Renal cortex interstitium (tissue), 11 donors: ENCODE measurements at regions not wholly inside any gene's neighbourhood (a gene's known extent, or its start where the extent isn't known, plus 50 kb on each side); places are given as distances from the start of the nearest gene placed in this dataset.

ENCODE experiments used
- DNase-seq, 11 donors: peaks; one replicate each; pipeline ENCODE4 v3.0.0-alpha.2; 2013; ENCODE audit warnings: low read depth in 9 of 11, low spot score in 4 of 11; ENCODE audit errors: extremely low read depth in 1 of 11

DNA sequence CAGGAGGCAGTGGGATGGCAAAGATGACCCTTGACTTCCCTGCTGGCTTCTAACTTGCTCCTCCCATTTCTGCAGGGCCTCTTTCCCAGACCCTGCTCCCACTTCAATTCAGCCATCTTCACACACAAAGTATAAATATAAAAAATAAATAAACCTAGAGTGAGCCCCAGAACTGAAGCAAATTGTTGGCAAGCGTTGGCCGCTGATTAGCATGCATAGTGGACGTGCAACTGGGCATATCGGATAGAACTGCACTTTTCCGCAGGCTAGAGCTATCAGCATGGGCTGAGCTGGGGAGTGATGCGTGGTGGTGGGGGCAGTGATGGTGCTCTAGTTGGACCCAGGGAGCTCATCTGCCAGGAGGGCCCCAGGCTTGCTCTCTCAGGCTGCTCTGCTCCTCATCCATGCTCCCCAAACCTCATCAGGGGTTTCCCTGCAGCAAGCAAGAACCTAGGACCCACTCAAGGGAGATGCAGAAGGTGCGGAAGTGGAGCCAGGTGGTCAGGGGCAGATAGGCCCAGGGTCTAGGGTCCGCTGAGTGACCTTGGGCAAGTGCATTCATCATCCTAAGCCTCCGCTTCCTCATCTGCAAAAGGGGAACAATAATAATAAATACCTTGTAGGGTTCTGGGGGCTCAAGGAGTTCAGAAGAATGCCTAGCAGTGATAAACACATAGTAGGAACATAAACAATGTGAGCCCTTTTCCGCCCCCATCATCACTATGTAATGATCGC lies 146.8 kb upstream of the PJA1 start:
- no peak for DNase-seq

DNA sequence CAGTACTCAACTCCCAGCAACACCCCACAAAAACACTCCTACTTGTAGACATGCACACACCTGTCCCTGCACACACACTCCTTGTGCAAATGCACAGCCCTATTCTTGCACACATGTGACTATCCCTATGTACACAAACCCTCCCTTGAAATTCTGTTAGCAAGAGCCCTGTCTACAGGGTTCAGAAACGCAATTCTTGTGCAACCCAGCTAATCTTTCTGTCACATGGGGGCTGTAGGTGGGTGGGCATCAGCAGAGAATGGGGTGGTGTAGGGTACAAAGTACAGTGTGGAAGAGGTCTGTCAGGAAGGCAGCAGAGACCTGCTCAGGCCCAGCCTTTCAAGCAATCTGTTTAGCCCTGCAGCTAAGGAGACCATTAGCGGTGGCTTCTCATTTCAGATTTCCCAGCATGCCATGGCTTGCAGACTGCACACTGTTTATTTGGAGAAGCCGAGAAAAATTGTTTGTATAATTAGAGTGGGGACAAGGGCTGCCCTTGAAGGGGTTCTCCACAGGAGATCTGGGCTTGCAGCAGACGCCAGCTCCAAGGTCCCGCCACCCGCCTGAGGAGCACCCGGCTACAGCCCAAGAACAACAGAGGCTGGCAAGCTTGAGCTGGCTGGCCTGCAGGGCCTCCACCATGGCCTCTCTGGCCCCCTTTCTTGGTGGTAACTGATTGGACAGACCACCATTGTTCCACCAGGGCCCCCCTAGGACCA lies 144.0 kb upstream of the PJA1 start:
- no peak for DNase-seq

DNA sequence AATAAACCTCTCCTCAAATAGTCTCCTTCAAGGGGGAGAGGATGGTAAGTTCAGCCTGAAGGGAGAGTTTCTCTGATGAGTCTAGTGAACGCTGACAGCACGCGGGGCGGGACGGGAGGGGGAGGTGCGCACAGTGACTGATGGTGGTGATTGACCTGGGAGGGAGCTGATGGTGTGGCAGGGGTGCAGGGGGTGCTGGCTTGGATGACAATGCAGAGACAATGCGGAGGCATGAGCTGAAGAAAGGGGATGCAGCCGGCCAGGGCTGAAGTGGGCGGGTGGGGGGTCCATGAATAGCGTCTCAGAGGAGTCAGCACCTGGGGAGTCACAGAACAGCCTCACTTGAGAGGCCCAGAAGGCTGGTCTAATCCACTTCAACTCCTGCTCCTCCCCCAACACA lies 142.5 kb upstream of the PJA1 start:
- no peak for DNase-seq

DNA sequence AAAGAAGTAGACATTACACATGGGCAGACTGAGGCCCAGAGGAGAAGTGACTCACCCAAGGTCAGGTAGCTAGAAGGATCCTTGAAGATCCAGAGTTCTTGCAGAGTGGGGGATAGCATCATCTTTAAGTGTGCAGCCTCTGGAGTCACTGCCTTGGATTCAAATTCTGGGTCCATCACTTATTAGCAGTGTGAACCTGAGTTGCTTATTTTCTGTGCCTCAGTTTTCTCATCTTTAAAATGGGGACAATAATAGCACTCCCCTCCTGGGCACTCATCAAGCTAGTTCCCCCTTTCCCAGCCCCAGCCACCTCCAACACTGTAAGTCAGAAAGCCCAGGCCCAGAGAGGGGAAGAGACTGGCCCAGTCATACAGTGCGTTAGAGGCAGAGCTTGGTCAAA lies 141.8 kb upstream of the PJA1 start:
- no peak for DNase-seq

DNA sequence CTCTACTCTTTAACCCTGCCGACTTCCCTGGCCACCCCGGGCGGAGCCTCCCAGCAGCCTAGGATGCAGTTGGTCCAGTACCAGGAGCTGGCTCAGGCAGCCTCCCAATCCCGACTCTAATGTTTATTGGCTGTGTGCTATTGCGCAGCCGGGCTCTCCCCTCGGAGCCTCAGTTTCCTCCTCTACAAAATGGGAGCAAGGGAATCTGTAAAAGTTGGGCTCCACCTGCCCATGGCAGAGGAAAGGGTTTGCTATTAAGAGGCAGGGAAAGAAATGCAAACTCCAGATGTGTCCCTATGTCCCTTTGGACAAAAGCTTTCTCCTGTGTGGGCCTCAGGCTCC lies 140.8 kb upstream of the PJA1 start:
- DNase-seq, result no peak

DNA sequence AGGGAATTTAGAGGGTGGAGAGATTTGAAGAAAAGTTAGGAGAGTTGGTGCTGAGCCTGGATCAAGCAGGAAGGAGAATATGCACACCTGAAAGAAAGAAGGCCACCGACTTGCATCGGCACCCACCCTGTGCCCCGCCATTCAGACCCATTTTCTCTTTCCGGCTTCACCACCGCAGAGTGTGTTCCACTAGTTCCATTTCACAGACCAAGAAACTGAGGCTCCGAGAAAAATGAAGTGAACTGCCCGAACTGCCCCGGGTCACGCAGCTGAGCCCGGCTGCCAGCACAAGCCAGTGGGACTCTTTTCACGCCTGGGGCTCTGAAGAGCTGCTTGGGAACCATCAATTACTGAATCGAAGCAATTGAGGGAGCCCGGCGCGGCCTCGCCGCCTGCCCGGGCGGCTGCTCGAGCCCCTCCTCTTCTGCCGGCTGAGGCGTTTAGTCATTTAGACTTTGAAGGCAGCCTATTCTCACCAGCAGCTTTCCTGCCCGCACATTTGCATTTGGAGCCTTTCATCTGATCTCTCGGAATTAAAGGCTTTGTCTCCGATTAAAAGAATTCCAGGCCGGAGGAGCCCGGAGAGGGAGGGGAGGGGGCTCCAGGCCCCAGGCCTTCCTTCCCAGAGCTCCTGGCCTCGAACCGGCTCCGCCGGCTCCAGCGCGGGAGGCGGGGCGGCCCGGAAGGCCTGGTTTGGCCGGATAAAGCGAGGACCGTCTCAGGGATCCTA lies 140.2 kb upstream of the PJA1 start:
- no peak for DNase-seq

DNA sequence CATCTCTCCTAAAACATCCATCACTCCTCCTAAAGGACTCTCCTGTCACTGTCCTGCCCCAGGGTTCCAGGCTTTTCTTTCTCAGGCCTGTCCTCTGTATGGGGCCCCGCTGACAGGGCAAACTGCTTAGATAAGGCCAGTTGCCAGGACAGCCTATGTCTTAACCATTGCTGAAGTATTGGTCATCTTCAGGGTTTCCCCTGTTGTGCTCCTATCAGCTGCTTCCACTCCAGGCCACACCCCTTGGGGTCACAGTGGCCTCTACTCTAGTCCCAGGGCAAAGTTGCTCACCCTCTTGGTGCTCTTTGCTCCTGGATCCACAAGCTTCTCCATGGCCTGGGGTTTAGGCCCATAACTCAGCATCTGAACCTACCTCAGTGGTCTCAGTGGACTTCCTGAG lies 138.0 kb upstream of the PJA1 start:
- DNase-seq, result no peak

DNA sequence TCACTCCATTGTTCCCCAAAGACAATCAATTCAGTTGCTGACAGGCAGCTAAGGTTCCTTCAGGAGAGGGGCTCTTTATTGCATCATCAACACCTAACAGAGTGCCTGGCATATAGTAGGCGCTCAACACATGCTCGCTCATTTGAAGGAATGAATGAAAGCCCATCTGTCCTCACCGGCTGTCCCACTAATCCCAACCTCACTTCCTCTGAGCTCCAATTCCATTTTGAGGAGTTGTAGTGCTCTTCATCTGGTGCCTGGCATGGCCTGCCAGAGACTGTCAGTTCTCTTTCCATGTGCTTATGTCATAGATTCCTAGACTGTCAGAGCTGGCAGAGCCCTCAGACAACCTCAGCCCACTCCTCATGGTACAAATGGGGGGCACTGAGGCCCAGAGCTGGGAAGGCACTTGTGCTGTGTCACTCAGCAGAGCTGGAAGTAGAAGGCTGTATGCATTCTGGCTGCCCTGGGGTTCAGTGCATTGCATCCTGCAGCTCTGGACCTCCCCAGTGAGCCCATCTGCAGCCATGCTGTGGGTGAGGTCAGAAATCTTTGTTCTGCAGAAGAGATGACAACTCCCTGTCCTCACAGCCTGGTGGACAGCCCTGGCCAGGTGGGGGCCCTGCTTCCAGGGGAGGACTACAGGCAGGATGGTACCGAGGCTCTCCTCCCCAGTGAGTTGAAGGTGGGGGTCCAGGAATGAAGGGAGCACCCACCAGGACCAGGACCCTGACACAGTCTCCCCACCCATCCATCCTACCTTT lies 134.9 kb upstream of the PJA1 start:
- DNase-seq, result no peak

DNA sequence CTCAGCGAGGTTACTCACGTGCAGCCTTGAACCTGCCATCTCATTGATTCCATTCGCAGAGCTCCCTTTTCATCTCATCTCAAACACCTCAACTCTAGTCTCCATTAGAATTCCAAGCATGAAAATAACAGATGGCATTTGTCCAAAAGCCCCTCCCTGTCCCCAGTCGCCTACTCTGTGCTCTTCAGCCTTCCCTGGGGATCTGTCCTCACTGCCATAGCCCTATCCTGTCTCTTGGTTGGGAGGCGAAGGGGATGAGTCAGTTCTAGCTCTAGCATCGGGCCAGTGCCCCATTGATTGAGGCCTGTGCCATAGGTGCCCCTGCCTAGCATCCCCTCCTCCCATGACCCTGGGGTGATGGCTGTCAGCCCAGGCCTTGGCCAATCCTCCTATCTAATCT lies 134.0 kb upstream of the PJA1 start:
- DNase-seq, result no peak

DNA sequence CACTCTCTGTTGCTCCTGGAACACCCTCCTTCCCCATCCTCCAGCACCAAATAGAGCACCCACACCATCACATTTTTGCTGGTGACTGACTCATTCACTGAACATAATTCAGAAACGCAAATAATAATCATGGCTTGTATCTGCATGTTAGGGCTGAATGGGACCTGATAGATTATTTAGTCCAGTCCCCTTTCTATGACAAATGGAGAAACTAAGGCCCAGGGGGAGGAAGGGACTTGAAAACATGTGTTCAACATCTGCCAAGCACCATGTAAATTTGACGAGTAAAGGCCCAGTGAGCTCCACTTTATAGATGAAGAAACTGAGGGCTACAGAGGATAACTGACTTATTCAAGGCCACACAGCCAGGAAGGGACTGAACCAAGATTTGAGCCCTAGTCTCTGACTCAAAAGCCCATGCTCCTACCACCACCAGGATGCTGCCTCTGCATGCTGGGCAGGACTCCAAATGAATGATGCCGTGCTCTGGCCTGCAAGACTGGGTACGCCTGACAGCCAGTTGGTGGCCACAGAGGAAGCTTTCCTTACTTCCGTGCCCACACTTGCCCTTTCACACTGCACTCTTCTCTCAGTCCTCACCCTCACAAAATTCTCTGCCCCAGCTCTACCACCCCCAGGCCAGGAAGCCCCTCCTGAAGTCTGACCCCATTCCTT lies 133.3 kb upstream of the PJA1 start:
- no peak for DNase-seq

DNA sequence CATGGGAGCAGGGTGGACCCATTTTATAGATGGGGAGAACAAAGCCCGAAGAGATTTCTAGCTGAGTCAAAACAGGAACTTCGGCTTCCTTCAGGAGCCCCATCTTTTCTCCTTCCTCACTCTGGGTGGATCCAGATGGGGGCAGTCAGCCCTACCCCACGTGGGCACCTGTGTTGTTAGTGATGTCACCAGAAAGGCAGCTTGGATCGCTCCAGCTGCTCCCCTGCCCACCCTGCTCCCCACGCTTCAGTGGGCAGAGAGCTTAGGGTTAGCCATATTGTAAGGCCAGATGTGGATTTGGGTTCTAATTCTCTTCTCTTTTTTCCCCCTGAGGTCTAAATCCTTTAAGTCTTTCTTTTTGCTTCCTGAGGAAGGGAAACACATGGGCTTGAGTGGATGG lies 132.3 kb upstream of the PJA1 start:
- no peak for DNase-seq

DNA sequence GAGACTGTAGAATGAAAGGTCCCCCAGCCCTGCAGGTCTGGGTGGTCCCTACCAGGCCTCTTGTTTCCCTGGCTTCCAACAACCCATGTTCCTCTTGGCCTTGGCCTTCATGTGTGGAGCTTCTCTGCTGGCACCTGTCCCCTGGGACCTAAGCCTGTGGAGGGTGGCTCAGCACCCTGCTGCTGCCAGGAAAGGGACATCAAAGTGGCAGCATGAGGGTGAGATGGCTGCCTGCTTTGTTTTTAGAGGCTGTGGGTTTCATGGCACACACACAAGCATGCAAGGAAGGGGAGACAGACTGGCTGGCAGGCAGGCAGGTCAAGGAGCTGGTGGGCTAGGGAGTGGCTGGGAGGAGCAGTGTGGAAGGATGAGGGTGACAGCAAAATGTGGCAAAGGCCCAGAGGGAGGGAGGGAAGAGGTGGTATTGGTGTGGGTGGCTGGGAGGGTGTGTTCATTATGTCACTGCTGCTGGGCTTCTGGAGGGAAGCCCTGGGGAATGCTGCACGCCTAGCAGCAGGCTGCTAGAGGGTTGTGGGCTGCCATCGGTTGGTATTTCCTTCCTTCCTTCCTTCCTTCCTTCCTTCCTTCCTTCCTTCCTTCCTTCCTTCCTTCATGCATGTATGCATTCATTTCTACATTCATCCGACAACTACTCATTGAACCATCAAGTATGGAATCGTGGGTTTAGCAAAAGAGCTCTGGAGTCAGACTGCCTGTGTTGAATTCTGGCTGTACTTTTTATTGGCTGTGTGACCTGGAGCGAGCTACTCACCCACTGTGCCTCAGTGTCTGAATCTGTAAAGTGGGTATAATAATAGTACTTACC lies 128.7 kb upstream of the PJA1 start:
- DNase-seq, result no peak

DNA sequence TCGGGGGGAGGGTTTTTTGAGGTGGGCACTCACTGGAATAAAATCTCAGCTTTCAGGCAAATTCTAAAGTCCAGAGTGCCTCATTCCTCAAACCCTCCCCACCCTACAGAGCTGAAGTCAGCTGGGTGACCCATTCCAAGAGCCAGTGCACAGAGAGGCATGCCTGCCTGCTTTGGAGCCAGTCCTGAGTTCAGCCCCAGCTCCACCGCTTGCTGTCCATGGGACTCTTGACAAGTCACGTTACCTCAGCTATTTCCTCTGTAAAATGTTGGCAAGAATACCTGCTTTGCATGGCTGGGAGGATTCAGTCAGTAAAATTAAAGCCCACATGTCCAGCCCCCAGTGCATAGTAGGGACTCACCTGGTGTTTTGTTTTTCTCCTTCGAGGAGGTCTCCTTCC lies 125.9 kb upstream of the PJA1 start:
- DNase-seq, result no peak

DNA sequence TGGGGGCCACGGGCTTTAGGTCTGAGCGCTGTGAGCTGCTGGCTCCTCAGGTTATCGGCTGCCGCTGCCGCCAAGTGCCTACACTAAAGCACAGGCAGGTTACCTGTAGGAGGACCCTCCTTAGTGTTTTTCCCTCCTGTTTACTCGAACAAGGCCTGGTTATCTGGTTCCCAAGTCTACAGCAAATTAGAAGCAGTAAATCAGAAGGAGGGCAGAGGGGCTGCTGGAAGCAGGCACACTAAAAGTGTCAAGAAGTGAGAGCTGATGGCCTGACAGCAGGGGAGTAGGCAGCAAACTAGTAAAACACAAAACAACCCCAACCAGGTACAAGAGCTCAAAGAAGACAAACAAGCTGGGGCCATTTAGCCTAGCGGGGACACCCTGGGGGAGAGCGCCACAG lies 125.0 kb upstream of the PJA1 start:
- DNase-seq, result peak in 1 of 11 donors; percentile 50

DNA sequence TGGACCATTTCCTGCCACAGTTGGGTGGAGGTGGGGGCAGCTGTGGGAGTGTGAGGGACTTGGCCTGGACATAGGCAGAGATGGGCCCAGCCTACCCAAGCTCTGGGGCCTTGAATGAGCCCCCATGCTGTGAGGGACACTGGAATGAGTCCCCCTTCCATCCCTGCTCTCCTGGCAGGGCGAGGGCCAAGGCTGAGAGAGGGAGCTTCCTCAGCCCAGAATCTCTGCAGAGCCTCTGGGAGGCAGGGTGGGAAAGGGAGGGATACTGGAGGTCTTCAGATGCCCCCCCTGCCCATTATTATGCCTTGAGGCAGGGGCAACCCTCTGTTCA lies 124.5 kb upstream of the PJA1 start:
- no peak for DNase-seq

DNA sequence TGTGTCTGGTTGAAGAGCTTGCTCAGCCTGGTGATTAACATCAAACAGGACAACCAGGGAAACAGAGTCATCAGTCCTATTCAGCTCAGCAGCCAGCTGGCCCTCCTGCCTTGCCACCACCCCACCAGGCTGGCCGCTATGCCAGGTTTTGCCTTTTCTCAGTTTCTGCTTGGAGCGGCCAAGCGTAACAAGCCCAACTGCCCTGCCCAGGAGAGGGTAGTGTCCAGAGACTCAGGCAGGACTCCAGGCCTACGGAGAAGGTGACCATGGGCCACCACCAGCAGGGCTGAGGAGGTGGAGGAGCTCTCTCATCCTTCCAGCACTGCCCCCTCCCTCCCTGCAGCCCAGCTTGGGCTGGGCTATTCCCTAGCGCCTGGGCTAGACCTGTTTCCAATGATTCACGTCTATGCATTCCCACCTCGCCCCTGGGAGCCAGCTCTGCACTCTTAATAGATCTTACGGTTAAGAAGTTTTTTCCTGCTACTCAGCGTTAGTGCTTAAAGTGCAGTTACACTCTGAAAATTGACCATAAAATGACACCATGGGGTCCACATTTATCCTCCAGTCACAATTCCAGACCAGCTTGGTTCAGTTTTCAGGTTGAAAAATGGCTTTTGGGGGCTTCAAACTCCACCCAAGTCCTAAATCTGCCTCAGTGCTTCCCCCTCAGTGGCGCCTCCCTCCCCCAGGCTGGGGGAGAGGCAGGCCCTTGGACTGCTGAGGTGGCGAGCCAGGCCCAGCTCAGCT lies 124.0 kb upstream of the PJA1 start:
- peak in 1 of 11 donors; percentile 43 for DNase-seq

DNA sequence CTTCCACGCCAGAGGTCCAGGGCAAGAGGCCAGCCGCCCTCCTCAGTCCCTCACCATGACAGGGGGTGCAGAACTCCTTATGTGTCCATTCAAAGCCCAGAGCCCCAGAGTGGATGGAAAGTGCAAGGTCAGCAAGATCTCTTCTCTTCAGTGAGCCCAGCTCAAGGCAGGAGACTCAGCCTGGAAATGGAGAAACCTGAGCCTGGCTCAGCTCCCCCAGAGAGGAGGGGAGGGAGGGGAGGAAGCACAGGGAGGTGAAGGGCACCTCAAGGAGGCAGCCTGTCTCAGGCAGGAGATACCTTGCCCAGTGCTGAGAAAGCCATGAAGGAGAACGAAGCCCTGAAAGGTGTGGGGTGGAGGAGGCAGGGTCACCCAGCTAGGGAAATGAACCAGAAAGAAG lies 121.8 kb upstream of the PJA1 start:
- DNase-seq, result no peak

DNA sequence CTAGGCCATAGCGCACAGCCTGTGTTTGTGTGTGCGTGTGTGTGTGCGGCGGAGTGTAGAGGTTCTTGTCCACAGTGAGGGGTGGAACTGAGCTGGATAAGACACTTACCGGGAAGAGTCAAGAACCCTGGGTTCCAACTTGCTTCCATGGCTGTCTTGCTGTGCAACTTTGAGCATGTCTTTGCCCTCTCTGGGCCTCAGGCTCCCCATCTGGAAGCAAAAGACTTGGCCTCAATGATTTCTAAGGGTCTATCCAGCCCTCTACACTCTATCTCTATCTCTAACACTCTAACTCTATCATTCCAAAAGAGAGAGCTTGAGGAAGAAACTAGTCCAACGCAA lies 121.3 kb upstream of the PJA1 start:
- DNase-seq, result no peak
